GM18907 (cell line): ENCODE measurements at regions not wholly inside any gene's neighbourhood (a gene's known extent, or its start where the extent isn't known, plus 50 kb on each side); places are given as distances from the start of the nearest gene placed in this dataset.

Experiments used
- ATAC-seq: cut with Tn5 transposase; IDR thresholded peaks from one replicate; pipeline ENCODE4 v1.9.1; 2021; ENCODE audit warnings: mild to moderate bottlenecking, moderate library complexity; ENCODE audit not compliant: unreplicated experiment

GRCh38 chr9:130755377-130756007 lies 61.9 kb downstream of the EXOSC2 start:
- no peak for ATAC-seq

- no peak for ATAC-seq
Measured at GRCh38 chr9:130756037-130756436, 62.5 kb downstream of the EXOSC2 start.

- no peak for ATAC-seq
Measured at GRCh38 chr9:130756455-130757152, 63.0 kb downstream of the EXOSC2 start.

GRCh38 chr9:130759738-130760137 lies 66.2 kb downstream of the EXOSC2 start:
- no peak for ATAC-seq

- no peak for ATAC-seq
Measured at GRCh38 chr9:130763331-130764171, 70.0 kb downstream of the EXOSC2 start.

- ATAC-seq, result peak; percentile 62
Measured at GRCh38 chr9:130765137-130766020, 69.7 kb upstream of the ABL1 start.

GRCh38 chr9:130766021-130766926 lies 68.8 kb upstream of the ABL1 start:
- no peak for ATAC-seq

- ATAC-seq, result no peak
Measured at GRCh38 chr9:130766927-130767307, 68.1 kb upstream of the ABL1 start.

- ATAC-seq, result no peak
Measured at GRCh38 chr9:130768265-130768664, 66.8 kb upstream of the ABL1 start.

- ATAC-seq, result no peak
Measured at GRCh38 chr9:130768891-130769403, 66.1 kb upstream of the ABL1 start.

GRCh38 chr9:130770093-130770492 lies 65.0 kb upstream of the ABL1 start:
- no peak for ATAC-seq

- ATAC-seq, result peak; percentile 54
Measured at GRCh38 chr9:130770679-130771442, 64.2 kb upstream of the ABL1 start.

GRCh38 chr9:130772185-130772584 lies 62.9 kb upstream of the ABL1 start:
- no peak for ATAC-seq

GRCh38 chr9:130774183-130774582 lies 60.9 kb upstream of the ABL1 start:
- no peak for ATAC-seq

- no peak for ATAC-seq
Measured at GRCh38 chr9:130775336-130775991, 59.6 kb upstream of the ABL1 start.

GRCh38 chr9:130779153-130779855 lies 55.8 kb upstream of the ABL1 start:
- ATAC-seq, result no peak

- ATAC-seq, result no peak
Measured at GRCh38 chr9:130780415-130780814, 54.6 kb upstream of the ABL1 start.
